22Rv1 (cell line): ENCODE measurements at regions not wholly inside any gene's neighbourhood (a gene's known extent, or its start where the extent isn't known, plus 50 kb on each side); places are given as distances from the start of the nearest gene placed in this dataset.

Source experiments
- H3K27ac ChIP-seq: fragments of 450-650 bp; 2 replicates; pipeline ENCODE4 v1.5.1; 2017
- ZFX ChIP-seq: fragments of 450-650 bp; IDR thresholded peaks from 2 replicates; pipeline ENCODE4 v1.6.1; 2017; ENCODE audit warnings: antibody characterized with exemption, borderline replicate concordance
- TF ChIP-seq, protein P1 (sequence below): fragments of 450-650 bp; IDR thresholded peaks from 2 replicates; pipeline ENCODE4 v1.5.1; 2017; ENCODE audit warnings: mild to moderate bottlenecking

DNA sequence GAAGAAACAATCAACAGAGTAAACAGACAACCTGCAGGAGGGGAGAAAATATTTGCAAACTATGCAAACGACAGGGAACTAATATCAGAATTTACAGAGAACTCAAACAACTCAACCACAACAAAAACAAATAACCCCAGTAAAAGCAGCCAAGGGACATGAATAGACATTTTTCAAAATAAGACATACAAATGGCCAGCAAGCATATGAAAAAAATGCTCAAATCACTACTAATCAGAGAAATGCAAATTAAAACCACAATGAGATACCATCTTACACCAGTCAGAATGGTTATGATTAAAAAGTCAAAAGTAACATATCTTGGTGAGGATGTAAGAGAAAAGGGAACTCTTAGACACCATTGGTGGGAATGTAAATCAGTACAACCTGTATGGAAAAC is 215.0 kb downstream of the THBS2 start:
- no peak for TF ChIP-seq ZFX
- TF ChIP-seq, protein P1, sequence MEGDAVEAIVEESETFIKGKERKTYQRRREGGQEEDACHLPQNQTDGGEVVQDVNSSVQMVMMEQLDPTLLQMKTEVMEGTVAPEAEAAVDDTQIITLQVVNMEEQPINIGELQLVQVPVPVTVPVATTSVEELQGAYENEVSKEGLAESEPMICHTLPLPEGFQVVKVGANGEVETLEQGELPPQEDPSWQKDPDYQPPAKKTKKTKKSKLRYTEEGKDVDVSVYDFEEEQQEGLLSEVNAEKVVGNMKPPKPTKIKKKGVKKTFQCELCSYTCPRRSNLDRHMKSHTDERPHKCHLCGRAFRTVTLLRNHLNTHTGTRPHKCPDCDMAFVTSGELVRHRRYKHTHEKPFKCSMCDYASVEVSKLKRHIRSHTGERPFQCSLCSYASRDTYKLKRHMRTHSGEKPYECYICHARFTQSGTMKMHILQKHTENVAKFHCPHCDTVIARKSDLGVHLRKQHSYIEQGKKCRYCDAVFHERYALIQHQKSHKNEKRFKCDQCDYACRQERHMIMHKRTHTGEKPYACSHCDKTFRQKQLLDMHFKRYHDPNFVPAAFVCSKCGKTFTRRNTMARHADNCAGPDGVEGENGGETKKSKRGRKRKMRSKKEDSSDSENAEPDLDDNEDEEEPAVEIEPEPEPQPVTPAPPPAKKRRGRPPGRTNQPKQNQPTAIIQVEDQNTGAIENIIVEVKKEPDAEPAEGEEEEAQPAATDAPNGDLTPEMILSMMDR: no peak
- no peak overlapping the region for H3K27ac ChIP-seq

DNA sequence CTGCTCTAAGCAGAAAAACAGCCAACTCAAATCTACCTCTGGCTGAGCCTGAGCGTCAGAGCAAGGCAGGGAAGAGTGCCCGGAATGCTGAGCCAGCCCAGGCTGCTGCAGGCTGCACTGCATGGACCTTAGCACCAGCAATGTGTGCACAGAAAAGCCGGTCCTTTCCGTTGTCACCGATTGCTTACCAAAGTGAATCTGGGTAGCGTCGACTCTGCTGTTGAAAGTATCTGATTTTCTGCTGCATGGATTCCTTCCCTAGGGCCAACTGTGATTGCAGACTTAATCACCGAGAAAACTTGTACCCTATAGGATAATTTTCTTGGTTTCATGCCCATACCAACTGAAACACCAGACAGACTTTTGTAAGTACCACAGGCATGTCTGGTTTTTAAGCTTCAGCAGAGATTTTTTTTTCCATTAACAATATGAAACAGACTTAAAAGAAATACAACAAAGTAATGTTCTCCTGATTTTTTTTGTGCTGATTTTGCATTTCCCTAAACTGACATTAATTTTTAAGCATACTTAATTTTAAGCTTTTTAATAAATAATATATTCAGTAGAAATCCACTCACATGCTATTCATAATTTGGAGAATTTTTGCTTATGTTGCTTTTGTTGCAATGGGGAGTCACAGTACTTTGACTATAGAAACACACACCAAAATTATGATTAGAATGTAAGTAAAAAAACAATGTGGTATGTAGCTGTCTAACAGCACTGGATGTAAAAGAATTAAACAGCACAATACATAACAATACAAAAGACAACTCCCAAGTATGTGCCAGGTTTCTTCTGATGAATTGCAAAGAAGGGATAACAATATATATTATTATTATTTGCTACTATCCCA is 218.0 kb downstream of the THBS2 start:
- TF ChIP-seq, protein P1: no peak
- no peak for TF ChIP-seq ZFX
- H3K27ac ChIP-seq: no peak overlapping the region

- no peak for TF ChIP-seq ZFX
- TF ChIP-seq, protein P1: no peak
- H3K27ac ChIP-seq: no peak overlapping the region
Observed at GRCh38 chr6:169034516-169035167, 219.0 kb downstream of the THBS2 start.

GRCh38 chr6:169029861-169030260 is 223.8 kb downstream of the THBS2 start:
- no peak for TF ChIP-seq ZFX

DNA sequence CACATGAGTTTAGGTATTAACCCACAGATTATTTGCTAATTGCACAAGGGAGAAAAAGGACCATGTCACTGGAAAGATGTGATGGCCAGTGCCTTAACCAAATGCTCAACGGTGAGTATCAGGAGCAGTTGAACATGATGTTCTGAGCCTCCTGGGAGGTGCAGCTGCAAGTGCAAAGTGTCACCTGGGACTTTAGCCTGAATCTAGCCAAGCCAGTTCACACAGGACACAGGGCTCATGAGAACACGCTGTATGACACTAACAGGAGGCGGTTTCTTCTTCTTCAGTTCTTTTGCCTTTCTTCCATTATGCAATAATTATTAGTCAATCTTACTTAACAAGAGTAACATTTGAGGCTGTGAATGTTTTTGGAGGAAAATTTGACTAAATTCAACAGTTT is 225.3 kb downstream of the THBS2 start:
- H3K27ac ChIP-seq: no peak overlapping the region
- no peak for TF ChIP-seq ZFX
- TF ChIP-seq, protein P1: no peak

More at GRCh38 chr6:169029861-169030260, 223.8 kb downstream of the THBS2 start:
- H3K27ac ChIP-seq: no peak overlapping the region

DNA sequence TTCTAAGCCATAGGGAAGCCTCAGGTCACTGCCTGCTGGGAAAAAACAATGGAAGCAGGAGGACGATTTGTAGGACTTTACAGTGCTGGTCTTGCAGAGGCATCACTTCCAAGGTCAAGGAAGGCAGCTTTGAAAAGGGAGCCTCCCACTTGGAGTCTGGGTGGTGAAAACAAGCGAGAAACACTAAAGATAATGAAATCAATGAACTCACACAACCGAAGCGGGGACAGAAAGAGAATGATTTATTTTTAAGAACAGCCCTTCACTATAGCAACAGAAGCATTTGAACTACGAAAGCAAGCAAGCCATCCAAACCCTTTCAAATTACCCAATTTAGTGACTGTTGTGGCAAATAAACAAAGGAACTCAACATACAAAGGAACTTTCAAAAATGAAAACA is 227.5 kb downstream of the THBS2 start:
- no peak overlapping the region for H3K27ac ChIP-seq

GRCh38 chr6:169024047-169024660 is 229.5 kb downstream of the THBS2 start:
- TF ChIP-seq, protein P1: no peak
- TF ChIP-seq ZFX: no peak
- no peak overlapping the region for H3K27ac ChIP-seq

More for the DNA sequence above, 227.5 kb downstream of the THBS2 start:
- TF ChIP-seq, protein P1: no peak
- no peak for TF ChIP-seq ZFX
